HCT116 (cell line): ENCODE measurements at regions not wholly inside any gene's neighbourhood (a gene's known extent, or its start where the extent isn't known, plus 50 kb on each side); places are given as distances from the start of the nearest gene placed in this dataset.

ENCODE experiments used
- ATAC-seq: fragments of 200-7000 bp; cut with Tn5 transposase; 2 replicates; pipeline ENCODE4 v1.9.1; 2020; ENCODE audit warnings: mild to moderate bottlenecking, moderate library complexity
- BruUV-seq: library from RNA; stranded (reverse); fragments of 400-500 nt; replicated peaks from 2 replicates; lab custom pipeline; 2021; lab: Mats Ljungman, UMichigan
- CTCF ChIA-PET: fragments of 300-600 bp; sonication (Branson Sonifier 250); formaldehyde crosslinking; loops from one replicate; lab custom pipeline; 2021; ENCODE audit warnings: antibody characterized with exemption; lab: Charles Lee
- POLR2A ChIA-PET: fragments of 300-600, 350-600 bp; sonication (Branson Sonifier 250); formaldehyde crosslinking; loops from one replicate; lab custom pipeline; 2021; ENCODE audit warnings: antibody characterized with exemption; lab: Charles Lee
- RAD21 ChIA-PET, 2 experiments: fragments of 300-600 bp; sonication (Branson Sonifier 250); formaldehyde crosslinking; loops; one replicate each; lab custom pipeline; 2023; ENCODE audit warnings: low total read pairs in 2 of 2; ENCODE audit not compliant: uncharacterized antibody in 2 of 2, unreplicated experiment in 2 of 2, low non-redundant PET in 1 of 2; lab: Charles Lee
- DNase-seq: peaks from one replicate; pipeline ENCODE4 v3.0.0-alpha.2; 2010; ENCODE audit warnings: low read depth, low spot score
- H2AFZ ChIP-seq: fragments of 200-600 bp; shearing (Covaris generic), sonication (generic); 2 replicates; pipeline ENCODE4 v1.6.1; 2017; ENCODE audit warnings: low read depth, mixed run types, mixed read lengths, antibody characterized with exemption, low read length; ENCODE audit not compliant: poor library complexity, severe bottlenecking
- H3K27ac ChIP-seq: 2 replicates; pipeline ENCODE4 v1.5.1; 2012; ENCODE audit warnings: low read depth, low read length
- H3K27me3 ChIP-seq: fragments of 200-600 bp; sonication (generic); 2 replicates; pipeline ENCODE4 v1.6.1; 2016; ENCODE audit warnings: mixed run types, low read length, mixed read lengths; ENCODE audit not compliant: insufficient read depth
- H3K36me3 ChIP-seq, 2 experiments: fragments of 200-500 bp in 1 of 2; fragments of 200-600 bp in 1 of 2; sonication (Bioruptor generic) in 1 of 2; sonication (generic) in 1 of 2; 2 replicates each; pipeline versions ENCODE4 v1.5.1 to v1.6.1; 2014 to 2016; ENCODE audit warnings: low read length in 2 of 2, inconsistent platforms in 1 of 2, mixed read lengths in 1 of 2, mixed run types in 1 of 2; ENCODE audit not compliant: insufficient read depth in 2 of 2, control insufficient read depth in 1 of 2
- H3K4me1 ChIP-seq, 2 experiments: fragments of 200-600 bp in 1 of 2; sonication (generic) in 1 of 2; 2 replicates each; pipeline versions ENCODE4 v1.5.1 to v1.6.1; 2012 to 2017; ENCODE audit warnings: low read length in 2 of 2, inconsistent platforms in 1 of 2, mild to moderate bottlenecking in 1 of 2, mixed read lengths in 1 of 2, mixed run types in 1 of 2, moderate library complexity in 1 of 2; ENCODE audit not compliant: insufficient read depth in 2 of 2, control insufficient read depth in 1 of 2
- H3K4me2 ChIP-seq: fragments of 200-600 bp; sonication (generic); 2 replicates; pipeline ENCODE4 v1.6.1; 2017; ENCODE audit warnings: mixed run types, low read length, mixed read lengths
- H3K4me3 ChIP-seq, 2 experiments: fragments of 200-600 bp in 1 of 2; sonication (generic) in 1 of 2; replicated peaks in 1 of 2; 2 replicates each; pipeline ENCODE4 v1.5.1; 2011 to 2016; ENCODE audit warnings: low read length in 2 of 2, control low read depth in 1 of 2, low read depth in 1 of 2, mild to moderate bottlenecking in 1 of 2, mixed read lengths in 1 of 2, mixed run types in 1 of 2
- H3K79me2 ChIP-seq: fragments of 200-600 bp; sonication (generic); 2 replicates; pipeline ENCODE4 v1.6.1; 2017; ENCODE audit warnings: mild to moderate bottlenecking, mixed run types, low read length, moderate library complexity, mixed read lengths; ENCODE audit not compliant: insufficient read depth
- H3K9ac ChIP-seq: fragments of 200-600 bp; sonication (generic); 2 replicates; pipeline ENCODE4 v1.6.1; 2016; ENCODE audit warnings: low read length, mixed read lengths
- H3K9me2 ChIP-seq: fragments of 200-600 bp; sonication (generic), shearing (Covaris generic); 2 replicates; pipeline ENCODE4 v1.6.1; 2017; ENCODE audit warnings: mixed run types, mild to moderate bottlenecking, moderate library complexity; ENCODE audit not compliant: insufficient read depth
- H3K9me3 ChIP-seq, 2 experiments: fragments of 200-500 bp in 1 of 2; fragments of 200-600 bp in 1 of 2; sonication (Bioruptor generic) in 1 of 2; sonication (generic) in 1 of 2; 2 replicates each; pipeline ENCODE4 v1.6.1; 2014 to 2017; ENCODE audit warnings: low read length in 2 of 2, mixed read lengths in 2 of 2, inconsistent platforms in 1 of 2, low read depth in 1 of 2, mild to moderate bottlenecking in 1 of 2, mixed run types in 1 of 2, moderate library complexity in 1 of 2; ENCODE audit not compliant: control insufficient read depth in 1 of 2, insufficient read depth in 1 of 2
- H4K20me1 ChIP-seq: fragments of 200-600 bp; sonication (generic), shearing (Covaris generic); 2 replicates; pipeline ENCODE4 v1.6.1; 2017; ENCODE audit warnings: mixed run types, mild to moderate bottlenecking, moderate library complexity; ENCODE audit not compliant: insufficient read depth
- CBX3 ChIP-seq: IDR thresholded peaks from 2 replicates; pipeline ENCODE4 v1.6.1; 2012; ENCODE audit warnings: low read depth
- EGR1 ChIP-seq: IDR thresholded peaks from 2 replicates; pipeline ENCODE4 v1.6.1; 2012; ENCODE audit warnings: low read depth
- EZH2 ChIP-seq: fragments of 200-600 bp; sonication (generic); IDR thresholded peaks from 2 replicates; pipeline ENCODE4 v1.6.1; 2017; ENCODE audit warnings: antibody characterized with exemption, mixed run types
- EZH2phosphoT487 ChIP-seq: fragments of 200-600 bp; IDR thresholded peaks from 2 replicates; pipeline ENCODE4 v1.6.1; 2018; ENCODE audit warnings: antibody characterized with exemption, borderline replicate concordance
- POLR2A ChIP-seq: IDR thresholded peaks from 2 replicates; pipeline ENCODE4 v1.7.0; 2011; ENCODE audit warnings: borderline replicate concordance; ENCODE audit not compliant: insufficient read depth, insufficient read length; ENCODE audit errors: extremely low read depth
- POLR2AphosphoS5 ChIP-seq: IDR thresholded peaks from 2 replicates; pipeline ENCODE4 v1.6.1; 2011; ENCODE audit warnings: mild to moderate bottlenecking, low read depth, low read length, moderate library complexity
- RAD21 ChIP-seq: IDR thresholded peaks from 2 replicates; pipeline ENCODE4 v1.6.1; 2012; ENCODE audit warnings: low read depth, mild to moderate bottlenecking
- SP1 ChIP-seq: IDR thresholded peaks from 2 replicates; pipeline ENCODE4 v1.6.1; 2012; ENCODE audit warnings: low read depth
- SRF ChIP-seq: IDR thresholded peaks from 2 replicates; pipeline ENCODE4 v1.6.1; 2012; ENCODE audit warnings: low read depth
- YY1 ChIP-seq: IDR thresholded peaks from 2 replicates; pipeline ENCODE4 v1.6.1; 2011; ENCODE audit warnings: low read length, low read depth, moderate library complexity, mild to moderate bottlenecking; ENCODE audit not compliant: insufficient replicate concordance; ENCODE audit errors: extremely low read depth
- ZFX ChIP-seq: fragments of 450-650 bp; IDR thresholded peaks from 2 replicates; pipeline ENCODE4 v1.6.1; 2017
- intact Hi-C: fragments of 100-400 bp; cut with micrococcal nuclease; formaldehyde crosslinking; loops from 2 replicates; pipeline ENCODE4 v1.10.0; 2022
- TF ChIP-seq, protein P1 (sequence below): IDR thresholded peaks from 2 replicates; pipeline ENCODE4 v1.6.1; 2011; ENCODE audit warnings: mild to moderate bottlenecking, low read length, moderate library complexity; ENCODE audit not compliant: insufficient replicate concordance; ENCODE audit errors: extremely low read depth
- TF ChIP-seq, protein P2 (sequence below): IDR thresholded peaks from 2 replicates; pipeline ENCODE4 v1.6.1; 2012
- TF ChIP-seq, protein P3 (sequence below), 3 experiments: fragments of 200-600 bp in 1 of 3; sonication (generic) in 1 of 3; IDR thresholded peaks in 2 of 3; conservative IDR thresholded peaks in 1 of 3; 2 replicates each; pipeline ENCODE4 v1.5.1; 2012 to 2017; ENCODE audit warnings: low read depth in 2 of 3, low read length in 2 of 3, antibody characterized with exemption in 1 of 3, borderline replicate concordance in 1 of 3, control low read depth in 1 of 3, mild to moderate bottlenecking in 1 of 3, mixed read lengths in 1 of 3, mixed run types in 1 of 3, moderate library complexity in 1 of 3; ENCODE audit not compliant: insufficient read depth in 1 of 3
- TF ChIP-seq, protein P4 (sequence below): IDR thresholded peaks from 2 replicates; pipeline ENCODE4 v1.6.1; 2012

DNA sequence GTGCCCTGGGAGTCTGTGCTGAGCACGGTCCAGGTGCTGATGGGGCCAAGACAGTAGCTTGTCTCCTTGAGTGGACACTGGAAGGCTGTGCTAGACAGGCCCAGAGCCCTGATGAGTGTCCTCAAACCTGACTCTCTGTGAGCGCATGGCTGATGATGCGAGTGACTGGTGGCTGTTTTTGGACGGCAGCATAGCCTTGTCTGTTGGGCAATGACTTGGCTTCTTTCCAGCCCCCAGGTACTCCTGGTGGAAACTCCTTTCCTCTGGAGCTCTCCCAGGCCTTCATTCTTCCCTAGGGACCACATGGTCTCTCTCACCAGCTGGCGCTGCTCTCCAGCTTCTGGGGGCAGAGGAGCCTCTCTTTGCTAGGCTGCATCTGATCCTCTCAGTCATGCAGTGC is 207.6 kb upstream of the SMIM21 start:
- H3K4me3 ChIP-seq, result no peak overlapping the region
- DNase-seq (no peak), ATAC-seq (no peak)
- no peaks in the 10 kb centered on the region for H4K20me1 ChIP-seq
- H3K27me3 ChIP-seq, result no peaks in the 10 kb centered on the region
- peaks cover 0 to 6% of the 10 kb centered on the region in 2 experiments; a peak in 1 of 4 replicates for H3K4me1 ChIP-seq
- H2AFZ ChIP-seq, result no peak overlapping the region
- no peaks in the 10 kb centered on the region for H3K9me3 ChIP-seq
- ChIA-PET CTCF (no interaction called here), RAD21 (no interaction called here), POLR2A (no interaction called here)
- no TSS peak for BruUV-seq
- H3K36me3 ChIP-seq, result no peaks in the 10 kb centered on the region
- no peak overlapping the region for H3K4me2 ChIP-seq
- no peaks in the 10 kb centered on the region for H3K9me2 ChIP-seq
- TF ChIP-seq RAD21, result no peak
- TF ChIP-seq, protein P1, sequence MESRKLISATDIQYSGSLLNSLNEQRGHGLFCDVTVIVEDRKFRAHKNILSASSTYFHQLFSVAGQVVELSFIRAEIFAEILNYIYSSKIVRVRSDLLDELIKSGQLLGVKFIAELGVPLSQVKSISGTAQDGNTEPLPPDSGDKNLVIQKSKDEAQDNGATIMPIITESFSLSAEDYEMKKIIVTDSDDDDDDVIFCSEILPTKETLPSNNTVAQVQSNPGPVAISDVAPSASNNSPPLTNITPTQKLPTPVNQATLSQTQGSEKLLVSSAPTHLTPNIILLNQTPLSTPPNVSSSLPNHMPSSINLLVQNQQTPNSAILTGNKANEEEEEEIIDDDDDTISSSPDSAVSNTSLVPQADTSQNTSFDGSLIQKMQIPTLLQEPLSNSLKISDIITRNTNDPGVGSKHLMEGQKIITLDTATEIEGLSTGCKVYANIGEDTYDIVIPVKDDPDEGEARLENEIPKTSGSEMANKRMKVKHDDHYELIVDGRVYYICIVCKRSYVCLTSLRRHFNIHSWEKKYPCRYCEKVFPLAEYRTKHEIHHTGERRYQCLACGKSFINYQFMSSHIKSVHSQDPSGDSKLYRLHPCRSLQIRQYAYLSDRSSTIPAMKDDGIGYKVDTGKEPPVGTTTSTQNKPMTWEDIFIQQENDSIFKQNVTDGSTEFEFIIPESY, result no peak
- TF ChIP-seq YY1, result no peak
- no peak for TF ChIP-seq SRF
- TF ChIP-seq EGR1, result no peak
- no peak for TF ChIP-seq CBX3
- TF ChIP-seq EZH2phosphoT487, result no peak
- TF ChIP-seq POLR2AphosphoS5, result no peak
- TF ChIP-seq POLR2A, result no peak
- no peak for TF ChIP-seq SP1
- TF ChIP-seq, protein P2, sequence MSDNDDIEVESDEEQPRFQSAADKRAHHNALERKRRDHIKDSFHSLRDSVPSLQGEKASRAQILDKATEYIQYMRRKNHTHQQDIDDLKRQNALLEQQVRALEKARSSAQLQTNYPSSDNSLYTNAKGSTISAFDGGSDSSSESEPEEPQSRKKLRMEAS, result no peak
- TF ChIP-seq EZH2, result no peak
- TF ChIP-seq ZFX, result no peak
- TF ChIP-seq, protein P3, sequence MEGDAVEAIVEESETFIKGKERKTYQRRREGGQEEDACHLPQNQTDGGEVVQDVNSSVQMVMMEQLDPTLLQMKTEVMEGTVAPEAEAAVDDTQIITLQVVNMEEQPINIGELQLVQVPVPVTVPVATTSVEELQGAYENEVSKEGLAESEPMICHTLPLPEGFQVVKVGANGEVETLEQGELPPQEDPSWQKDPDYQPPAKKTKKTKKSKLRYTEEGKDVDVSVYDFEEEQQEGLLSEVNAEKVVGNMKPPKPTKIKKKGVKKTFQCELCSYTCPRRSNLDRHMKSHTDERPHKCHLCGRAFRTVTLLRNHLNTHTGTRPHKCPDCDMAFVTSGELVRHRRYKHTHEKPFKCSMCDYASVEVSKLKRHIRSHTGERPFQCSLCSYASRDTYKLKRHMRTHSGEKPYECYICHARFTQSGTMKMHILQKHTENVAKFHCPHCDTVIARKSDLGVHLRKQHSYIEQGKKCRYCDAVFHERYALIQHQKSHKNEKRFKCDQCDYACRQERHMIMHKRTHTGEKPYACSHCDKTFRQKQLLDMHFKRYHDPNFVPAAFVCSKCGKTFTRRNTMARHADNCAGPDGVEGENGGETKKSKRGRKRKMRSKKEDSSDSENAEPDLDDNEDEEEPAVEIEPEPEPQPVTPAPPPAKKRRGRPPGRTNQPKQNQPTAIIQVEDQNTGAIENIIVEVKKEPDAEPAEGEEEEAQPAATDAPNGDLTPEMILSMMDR (IDR thresholded peaks at IDR 0.05 in 2 of 3, conservative IDR thresholded peaks at IDR 0.05 in 1 of 3; ENCODE audit: borderline replicate concordance in 1 of 3, insufficient read depth in 1 of 3, low read depth in 2 of 3, low read length in 2 of 3), result no peak
- TF ChIP-seq, protein P4, sequence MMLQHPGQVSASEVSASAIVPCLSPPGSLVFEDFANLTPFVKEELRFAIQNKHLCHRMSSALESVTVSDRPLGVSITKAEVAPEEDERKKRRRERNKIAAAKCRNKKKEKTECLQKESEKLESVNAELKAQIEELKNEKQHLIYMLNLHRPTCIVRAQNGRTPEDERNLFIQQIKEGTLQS, result no peak
- H3K79me2 ChIP-seq, result no peaks in the 10 kb centered on the region
- intact Hi-C loops, result loop anchor here (10.0 kb wide), 1 partner anchor 60 kb away; no protein-coding TSS in a partner anchor
- H3K9ac ChIP-seq, result no peak overlapping the region
- no peak overlapping the region for H3K27ac ChIP-seq
